GM19438 (cell line): ENCODE measurements at regions not wholly inside any gene's neighbourhood (a gene's known extent, or its start where the extent isn't known, plus 50 kb on each side); places are given as distances from the start of the nearest gene placed in this dataset.
"Not testable (repeated sequence)": the region's sequence is repeated elsewhere in the genome, so short reads cannot be mapped to it uniquely, and the experiment has no call there.

Source experiments
- ATAC-seq: cut with Tn5 transposase; IDR thresholded peaks from one replicate; pipeline ENCODE4 v1.9.1; 2021; ENCODE audit warnings: low read depth; ENCODE audit not compliant: unreplicated experiment

GRCh38 chr10:65429381-65429780 lies 1496.5 kb upstream of the LRRTM3 start:
- not testable (repeated sequence) for ATAC-seq

DNA sequence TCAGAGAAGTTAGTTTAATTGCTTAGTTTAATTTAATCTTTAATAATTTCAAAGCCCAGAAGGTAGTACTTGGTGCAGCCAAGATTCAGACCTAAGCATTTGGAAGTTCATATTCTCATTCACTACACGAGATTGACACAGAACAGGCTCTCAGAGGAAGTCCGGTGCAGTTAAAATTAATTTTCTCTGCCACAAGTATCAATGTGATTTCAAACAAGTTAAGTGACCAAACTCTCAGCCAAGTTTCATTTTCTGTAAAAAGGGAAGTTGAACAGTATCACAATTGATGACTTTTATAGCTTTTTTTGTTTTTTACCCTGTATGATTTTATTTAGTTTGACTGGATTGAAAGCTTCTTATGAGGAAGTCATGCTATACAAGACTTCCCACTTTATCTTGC lies 1494.9 kb upstream of the LRRTM3 start:
- ATAC-seq: no peak

GRCh38 chr10:65470986-65471385 lies 1454.8 kb upstream of the LRRTM3 start:
- no peak for ATAC-seq

GRCh38 chr10:65482848-65483247 lies 1443.0 kb upstream of the LRRTM3 start:
- ATAC-seq: no peak

GRCh38 chr10:65491799-65492198 lies 1434.0 kb upstream of the LRRTM3 start:
- ATAC-seq: no peak

- ATAC-seq: no peak
Measured at GRCh38 chr10:65496541-65496940, 1429.3 kb upstream of the LRRTM3 start.

GRCh38 chr10:65497837-65498236 lies 1428.0 kb upstream of the LRRTM3 start:
- ATAC-seq: no peak

GRCh38 chr10:65500716-65501115 lies 1425.1 kb upstream of the LRRTM3 start:
- no peak for ATAC-seq

GRCh38 chr10:65501259-65501658 lies 1424.6 kb upstream of the LRRTM3 start:
- ATAC-seq: no peak

DNA sequence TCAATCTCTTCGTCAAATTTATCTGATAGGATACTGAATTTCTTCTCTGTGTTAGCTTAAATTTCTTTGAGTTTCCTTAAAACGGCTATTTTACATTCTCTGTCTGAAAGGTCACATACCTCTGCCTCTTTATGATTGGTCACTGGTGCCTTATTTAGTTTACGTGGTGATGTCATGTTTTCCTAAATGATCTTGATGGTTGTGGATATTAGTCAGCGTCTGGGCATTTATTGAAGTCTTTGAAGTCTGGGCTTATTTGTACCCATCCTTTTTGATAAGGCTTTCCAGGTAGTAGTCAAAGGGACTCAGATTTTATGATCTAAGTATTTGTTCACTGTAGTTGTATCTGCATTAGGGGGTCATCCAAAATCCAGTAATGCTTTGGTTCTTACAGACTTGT lies 1407.5 kb upstream of the LRRTM3 start:
- no peak for ATAC-seq

- no peak for ATAC-seq
Measured at GRCh38 chr10:65528986-65529385, 1396.8 kb upstream of the LRRTM3 start.

DNA sequence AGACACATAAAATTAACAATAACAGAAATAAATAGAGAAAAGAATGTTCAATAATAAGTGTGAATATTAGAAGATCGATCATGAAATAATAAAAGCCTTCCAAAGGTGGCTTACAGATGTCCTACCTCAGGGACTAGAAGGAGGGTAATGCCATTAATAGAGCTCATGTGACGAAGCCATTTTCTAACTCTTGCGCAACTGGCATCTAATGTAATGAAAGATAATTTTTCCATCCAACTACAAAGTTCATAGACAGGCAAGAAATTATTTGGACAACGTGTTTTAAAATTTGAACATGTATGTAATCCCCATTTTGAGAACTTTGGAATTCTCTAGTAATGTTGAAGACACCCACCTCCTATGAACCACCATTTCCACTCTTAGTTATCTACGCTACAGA lies 1394.3 kb upstream of the LRRTM3 start:
- ATAC-seq: no peak

DNA sequence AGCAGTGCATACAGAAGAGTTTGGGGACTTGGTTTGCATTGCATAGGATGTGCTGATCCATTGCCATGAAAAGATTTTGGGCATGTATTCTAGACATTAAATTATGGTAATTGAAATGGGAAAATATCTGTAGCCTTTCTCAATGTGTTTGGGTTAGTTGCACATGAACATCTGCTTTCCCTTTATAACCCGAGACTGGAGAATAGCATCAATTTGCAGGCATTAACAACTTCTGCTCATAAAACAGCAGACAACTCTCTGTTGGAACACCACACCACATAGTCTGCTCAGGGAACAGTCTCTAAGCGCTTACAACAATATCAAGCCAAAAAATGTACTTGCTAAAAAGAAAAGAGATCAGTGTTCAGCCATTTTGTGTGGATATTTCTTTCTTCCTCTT lies 1391.1 kb upstream of the LRRTM3 start:
- ATAC-seq: no peak

- ATAC-seq: no peak
Measured at GRCh38 chr10:65544756-65545155, 1381.1 kb upstream of the LRRTM3 start.

DNA sequence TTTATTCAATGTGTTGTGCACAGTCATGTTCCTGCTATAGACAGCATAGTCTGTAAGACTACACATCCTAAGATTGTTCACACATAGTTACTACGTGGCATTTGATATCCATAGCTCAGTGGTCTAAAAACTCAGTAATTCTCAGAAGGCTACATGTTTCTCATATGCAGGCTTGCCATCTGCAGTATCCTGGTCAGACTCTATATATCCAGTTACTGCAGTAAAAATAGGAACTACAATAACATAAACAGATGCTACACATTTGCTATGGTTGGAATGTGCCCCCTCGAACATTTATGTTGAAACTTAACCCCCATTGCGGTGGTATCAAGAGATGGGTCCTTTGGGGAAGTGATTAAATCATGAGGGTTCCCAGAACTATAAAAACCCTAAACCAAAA lies 1377.8 kb upstream of the LRRTM3 start:
- ATAC-seq: no peak

DNA sequence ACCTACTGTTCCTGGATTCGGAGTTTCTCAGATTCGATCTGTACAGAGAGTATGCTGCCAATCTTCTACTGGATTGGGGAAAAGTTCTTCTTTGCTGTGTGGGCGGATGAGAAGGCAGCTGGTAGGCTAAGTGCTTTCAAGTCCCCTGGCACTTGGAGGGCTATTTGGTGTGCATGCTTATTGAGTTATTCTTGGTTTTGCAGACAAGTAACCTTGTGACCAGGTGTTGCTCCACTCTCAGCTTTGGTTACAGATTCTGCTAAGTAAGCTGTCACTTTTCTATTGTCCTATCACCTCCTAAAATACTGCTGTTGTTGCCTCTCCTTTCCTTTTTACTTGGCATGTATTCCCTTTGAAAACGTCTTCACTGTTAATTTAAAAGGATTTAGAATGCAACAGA lies 1375.1 kb upstream of the LRRTM3 start:
- ATAC-seq: no peak

DNA sequence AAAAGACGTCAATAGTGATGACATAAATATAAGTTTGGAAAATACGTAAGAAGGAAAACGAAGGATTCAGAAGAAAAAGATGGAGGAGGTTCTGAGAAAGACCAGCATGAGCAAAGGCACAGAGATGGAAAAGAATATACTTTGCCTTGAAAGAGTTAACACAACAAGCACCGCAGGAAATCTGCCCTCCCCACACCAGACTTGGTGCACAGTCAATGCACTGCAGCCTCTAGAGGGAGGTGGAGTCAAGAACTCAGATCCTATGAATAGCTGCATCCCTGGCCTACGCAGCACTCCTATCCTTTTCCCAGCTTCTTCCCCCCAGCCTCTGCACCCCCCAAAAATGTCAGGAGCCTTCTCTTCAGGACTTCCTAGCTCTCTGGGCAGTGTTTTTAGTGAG lies 1370.6 kb upstream of the LRRTM3 start:
- ATAC-seq: no peak

DNA sequence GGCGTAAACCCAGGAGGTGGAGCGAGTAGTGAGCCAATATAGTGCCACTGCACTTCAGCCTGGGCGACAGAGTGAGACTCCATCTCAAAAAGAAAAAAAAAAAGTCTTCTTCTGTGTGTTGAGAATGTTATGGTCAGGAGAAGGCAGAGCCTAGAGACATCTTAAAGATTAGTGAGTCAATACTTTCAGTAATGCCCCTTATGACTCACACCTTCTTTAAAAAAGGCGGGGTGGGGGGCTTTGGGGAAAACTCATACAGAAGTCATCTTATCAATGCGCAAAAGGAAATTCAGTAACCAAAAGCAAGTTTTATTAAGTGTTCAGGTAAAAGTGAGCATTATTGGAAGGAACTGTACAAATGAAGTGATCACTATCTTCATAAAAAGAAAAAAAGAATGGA lies 1369.8 kb upstream of the LRRTM3 start:
- no peak for ATAC-seq

DNA sequence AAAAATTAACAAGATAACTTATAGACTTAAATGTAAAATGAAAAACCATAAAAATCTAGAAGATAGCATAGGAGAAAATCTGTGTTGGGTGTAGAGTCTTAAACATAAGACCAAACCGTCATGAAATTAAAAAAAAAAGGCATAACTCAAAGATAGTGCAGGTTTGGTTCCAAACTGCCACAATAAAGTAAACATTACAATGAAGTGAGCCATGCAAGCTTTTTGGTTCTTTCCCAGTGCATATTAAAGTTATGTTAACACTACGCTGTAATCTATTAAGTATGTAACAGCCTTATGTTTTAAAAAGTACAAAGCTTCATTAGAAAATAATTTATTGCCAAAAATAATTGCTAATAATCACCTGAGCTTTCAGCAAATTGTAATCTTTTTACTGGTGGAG lies 1366.5 kb upstream of the LRRTM3 start:
- ATAC-seq: no peak

DNA sequence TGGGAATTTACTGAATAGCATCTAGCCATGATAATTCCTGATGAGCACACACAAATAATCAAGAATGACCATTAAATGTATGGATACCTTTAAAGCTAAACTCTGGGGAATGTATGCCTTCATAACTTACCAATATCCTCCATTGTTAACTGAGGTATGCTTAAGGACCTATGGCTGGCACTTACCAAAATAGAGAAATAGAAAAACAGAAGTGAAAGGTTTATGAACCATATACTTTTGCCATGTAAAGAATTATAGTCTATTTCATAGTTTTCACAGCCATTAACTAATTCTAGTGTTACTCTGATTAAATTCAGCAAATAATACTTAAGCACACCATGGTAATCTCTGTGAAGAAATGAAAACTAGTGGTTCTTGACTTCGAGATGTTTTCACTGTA lies 1360.6 kb upstream of the LRRTM3 start:
- no peak for ATAC-seq

DNA sequence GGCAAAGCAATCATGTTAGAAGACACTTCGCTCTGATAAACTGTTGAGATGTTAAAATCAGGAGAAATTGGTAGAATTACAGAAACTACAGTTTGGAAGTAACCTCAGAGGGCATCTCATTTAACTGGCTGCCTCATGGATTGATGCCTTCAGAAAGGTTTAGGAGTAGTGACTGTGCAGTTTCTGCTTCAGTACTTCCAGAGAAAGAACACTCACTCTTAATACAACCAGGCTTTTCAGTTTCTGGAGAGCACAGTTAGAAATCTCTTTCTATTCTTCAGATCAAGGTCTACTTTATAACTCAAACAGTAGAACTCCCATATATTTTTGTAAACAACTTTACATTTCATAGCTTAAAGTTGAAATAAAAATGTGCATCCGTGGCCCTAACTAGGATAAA lies 1358.9 kb upstream of the LRRTM3 start:
- ATAC-seq: no peak

GRCh38 chr10:65570143-65571010 lies 1355.5 kb upstream of the LRRTM3 start:
- peak; percentile 48 for ATAC-seq
